ENCODE measurements at regions not wholly inside any gene's neighbourhood (a gene's known extent, or its start where the extent isn't known, plus 50 kb on each side); places are given as distances from the start of the nearest gene placed in this dataset.

GRCh38 chr11:70628855-70629844, 230.8 kb downstream of the CTTN start:
- TF ChIP-seq CTCF (conservative IDR thresholded peaks at IDR 0.05; ENCODE audit: low read depth in 2 of 2) (no peak), EZH2phosphoT487 (IDR thresholded peaks at IDR 0.05; ENCODE audit: unreplicated experiment) (no peak), POLR2AphosphoS5 (IDR thresholded peaks at IDR 0.05; ENCODE audit: low read depth) (no peak), NANOG (IDR thresholded peaks at IDR 0.05; ENCODE audit: borderline replicate concordance) (no peak), ZNF331 (CRISPR knock-in tag; IDR thresholded peaks at IDR 0.05; ENCODE audit: low read depth) (no peak), REST (IDR thresholded peaks at IDR 0.05; ENCODE audit: unreplicated experiment) (no peak), CREB1 (CRISPR knock-in tag; IDR thresholded peaks at IDR 0.05; ENCODE audit: low read depth) (no peak), STAT1 (IDR thresholded peaks at IDR 0.05; ENCODE audit: unreplicated experiment) (no peak), JUNB (IDR thresholded peaks at IDR 0.05; ENCODE audit: unreplicated experiment) (no peak), EZH2 (IDR thresholded peaks at IDR 0.05; ENCODE audit: low read depth, unreplicated experiment) (no peak), ETS1 (IDR thresholded peaks at IDR 0.05) (no peak), ZNF114 (CRISPR knock-in tag; IDR thresholded peaks at IDR 0.05) (no peak)
- TF ChIP-seq, protein P1, sequence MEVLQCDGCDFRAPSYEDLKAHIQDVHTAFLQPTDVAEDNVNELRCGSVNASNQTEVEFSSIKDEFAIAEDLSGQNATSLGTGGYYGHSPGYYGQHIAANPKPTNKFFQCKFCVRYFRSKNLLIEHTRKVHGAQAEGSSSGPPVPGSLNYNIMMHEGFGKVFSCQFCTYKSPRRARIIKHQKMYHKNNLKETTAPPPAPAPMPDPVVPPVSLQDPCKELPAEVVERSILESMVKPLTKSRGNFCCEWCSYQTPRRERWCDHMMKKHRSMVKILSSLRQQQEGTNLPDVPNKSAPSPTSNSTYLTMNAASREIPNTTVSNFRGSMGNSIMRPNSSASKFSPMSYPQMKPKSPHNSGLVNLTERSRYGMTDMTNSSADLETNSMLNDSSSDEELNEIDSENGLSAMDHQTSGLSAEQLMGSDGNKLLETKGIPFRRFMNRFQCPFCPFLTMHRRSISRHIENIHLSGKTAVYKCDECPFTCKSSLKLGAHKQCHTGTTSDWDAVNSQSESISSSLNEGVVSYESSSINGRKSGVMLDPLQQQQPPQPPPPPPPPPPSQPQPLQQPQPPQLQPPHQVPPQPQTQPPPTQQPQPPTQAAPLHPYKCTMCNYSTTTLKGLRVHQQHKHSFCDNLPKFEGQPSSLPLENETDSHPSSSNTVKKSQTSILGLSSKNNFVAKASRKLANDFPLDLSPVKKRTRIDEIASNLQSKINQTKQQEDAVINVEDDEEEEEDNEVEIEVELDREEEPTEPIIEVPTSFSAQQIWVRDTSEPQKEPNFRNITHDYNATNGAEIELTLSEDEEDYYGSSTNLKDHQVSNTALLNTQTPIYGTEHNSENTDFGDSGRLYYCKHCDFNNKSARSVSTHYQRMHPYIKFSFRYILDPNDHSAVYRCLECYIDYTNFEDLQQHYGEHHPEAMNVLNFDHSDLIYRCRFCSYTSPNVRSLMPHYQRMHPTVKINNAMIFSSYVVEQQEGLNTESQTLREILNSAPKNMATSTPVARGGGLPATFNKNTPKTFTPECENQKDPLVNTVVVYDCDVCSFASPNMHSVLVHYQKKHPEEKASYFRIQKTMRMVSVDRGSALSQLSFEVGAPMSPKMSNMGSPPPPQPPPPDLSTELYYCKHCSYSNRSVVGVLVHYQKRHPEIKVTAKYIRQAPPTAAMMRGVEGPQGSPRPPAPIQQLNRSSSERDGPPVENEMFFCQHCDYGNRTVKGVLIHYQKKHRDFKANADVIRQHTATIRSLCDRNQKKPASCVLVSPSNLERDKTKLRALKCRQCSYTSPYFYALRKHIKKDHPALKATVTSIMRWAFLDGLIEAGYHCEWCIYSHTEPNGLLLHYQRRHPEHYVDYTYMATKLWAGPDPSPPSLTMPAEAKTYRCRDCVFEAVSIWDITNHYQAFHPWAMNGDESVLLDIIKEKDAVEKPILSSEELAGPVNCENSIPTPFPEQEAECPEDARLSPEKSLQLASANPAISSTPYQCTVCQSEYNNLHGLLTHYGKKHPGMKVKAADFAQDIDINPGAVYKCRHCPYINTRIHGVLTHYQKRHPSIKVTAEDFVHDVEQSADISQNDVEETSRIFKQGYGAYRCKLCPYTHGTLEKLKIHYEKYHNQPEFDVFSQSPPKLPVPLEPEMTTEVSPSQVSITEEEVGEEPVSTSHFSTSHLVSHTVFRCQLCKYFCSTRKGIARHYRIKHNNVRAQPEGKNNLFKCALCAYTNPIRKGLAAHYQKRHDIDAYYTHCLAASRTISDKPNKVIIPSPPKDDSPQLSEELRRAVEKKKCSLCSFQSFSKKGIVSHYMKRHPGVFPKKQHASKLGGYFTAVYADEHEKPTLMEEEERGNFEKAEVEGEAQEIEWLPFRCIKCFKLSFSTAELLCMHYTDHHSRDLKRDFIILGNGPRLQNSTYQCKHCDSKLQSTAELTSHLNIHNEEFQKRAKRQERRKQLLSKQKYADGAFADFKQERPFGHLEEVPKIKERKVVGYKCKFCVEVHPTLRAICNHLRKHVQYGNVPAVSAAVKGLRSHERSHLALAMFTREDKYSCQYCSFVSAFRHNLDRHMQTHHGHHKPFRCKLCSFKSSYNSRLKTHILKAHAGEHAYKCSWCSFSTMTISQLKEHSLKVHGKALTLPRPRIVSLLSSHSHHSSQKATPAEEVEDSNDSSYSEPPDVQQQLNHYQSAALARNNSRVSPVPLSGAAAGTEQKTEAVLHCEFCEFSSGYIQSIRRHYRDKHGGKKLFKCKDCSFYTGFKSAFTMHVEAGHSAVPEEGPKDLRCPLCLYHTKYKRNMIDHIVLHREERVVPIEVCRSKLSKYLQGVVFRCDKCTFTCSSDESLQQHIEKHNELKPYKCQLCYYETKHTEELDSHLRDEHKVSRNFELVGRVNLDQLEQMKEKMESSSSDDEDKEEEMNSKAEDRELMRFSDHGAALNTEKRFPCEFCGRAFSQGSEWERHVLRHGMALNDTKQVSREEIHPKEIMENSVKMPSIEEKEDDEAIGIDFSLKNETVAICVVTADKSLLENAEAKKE (CRISPR knock-in tag; IDR thresholded peaks at IDR 0.05): no peak

Measured in GM23338 (cell line).